H9 (cell line): ENCODE measurements at regions not wholly inside any gene's neighbourhood (a gene's known extent, or its start where the extent isn't known, plus 50 kb on each side); places are given as distances from the start of the nearest gene placed in this dataset.

ENCODE experiments used
- DNase-seq: peaks from one replicate; pipeline ENCODE4 v3.0.0-alpha.2; 2017
- H2AFZ ChIP-seq: one replicate; pipeline ENCODE4 v1.6.1; 2013; ENCODE audit warnings: mild to moderate bottlenecking, low read length, control low read depth, moderate library complexity
- H2AK5ac ChIP-seq: 2 replicates; pipeline ENCODE4 v1.6.1; 2013; ENCODE audit warnings: low read length, control low read depth, mixed read lengths; ENCODE audit not compliant: insufficient read length
- H2BK120ac ChIP-seq: one replicate; pipeline ENCODE4 v1.6.1; 2013; ENCODE audit warnings: low read depth, mild to moderate bottlenecking, low read length, control low read depth, inconsistent platforms; ENCODE audit not compliant: poor library complexity, severe bottlenecking
- H2BK12ac ChIP-seq: 2 replicates; pipeline ENCODE4 v1.6.1; 2013; ENCODE audit warnings: low read length, control low read depth, mixed read lengths, low read depth; ENCODE audit not compliant: insufficient read length
- H2BK15ac ChIP-seq: 2 replicates; pipeline ENCODE4 v1.6.1; 2013; ENCODE audit warnings: low read depth, low read length, control low read depth
- H2BK20ac ChIP-seq: one replicate; pipeline ENCODE4 v1.6.1; 2013; ENCODE audit warnings: low read depth, mild to moderate bottlenecking, low read length, control low read depth, inconsistent platforms; ENCODE audit not compliant: poor library complexity, severe bottlenecking
- H2BK5ac ChIP-seq: 2 replicates; pipeline ENCODE4 v1.6.1; 2013; ENCODE audit warnings: low read length, control low read depth, mixed read lengths; ENCODE audit not compliant: insufficient read length
- H3K14ac ChIP-seq: 2 replicates; pipeline ENCODE4 v1.6.1; 2013; ENCODE audit warnings: low read length, control low read depth; ENCODE audit not compliant: insufficient read depth
- H3K18ac ChIP-seq: 2 replicates; pipeline ENCODE4 v1.6.1; 2013; ENCODE audit warnings: low read depth, mild to moderate bottlenecking, mixed read lengths, low read length, control low read depth; ENCODE audit not compliant: insufficient read length
- H3K23ac ChIP-seq: 2 replicates; pipeline ENCODE4 v1.6.1; 2013; ENCODE audit warnings: low read length, control low read depth, mixed read lengths, low read depth; ENCODE audit not compliant: insufficient read length
- H3K23me2 ChIP-seq: 2 replicates; pipeline ENCODE4 v1.6.1; 2013; ENCODE audit warnings: low read depth, mild to moderate bottlenecking, mixed read lengths, low read length, control low read depth; ENCODE audit not compliant: insufficient read length, poor library complexity, severe bottlenecking
- H3K27ac ChIP-seq: 2 replicates; pipeline ENCODE4 v1.5.1; 2013; ENCODE audit warnings: low read length, control low read depth, mixed read lengths, low read depth; ENCODE audit not compliant: insufficient read length
- H3K27me3 ChIP-seq: 2 replicates; pipeline ENCODE4 v1.6.1; 2013; ENCODE audit warnings: low read length, control low read depth, inconsistent platforms; ENCODE audit not compliant: insufficient read depth
- H3K4ac ChIP-seq: 2 replicates; pipeline ENCODE4 v1.6.1; 2013; ENCODE audit warnings: low read depth, mild to moderate bottlenecking, control low read depth, inconsistent platforms, low read length, moderate library complexity
- H3K4me1 ChIP-seq: 2 replicates; pipeline ENCODE4 v1.6.1; 2013; ENCODE audit warnings: low read length, control low read depth, inconsistent platforms; ENCODE audit not compliant: insufficient read depth
- H3K4me2 ChIP-seq: 2 replicates; pipeline ENCODE4 v1.6.1; 2013; ENCODE audit warnings: low read length, control low read depth, mixed read lengths; ENCODE audit not compliant: insufficient read length, insufficient read depth
- H3K56ac ChIP-seq: 2 replicates; pipeline ENCODE4 v1.6.1; 2013; ENCODE audit warnings: low read depth, mild to moderate bottlenecking, mixed read lengths, low read length, control low read depth; ENCODE audit not compliant: insufficient read length
- H3K79me1 ChIP-seq: 2 replicates; pipeline ENCODE4 v1.6.1; 2013; ENCODE audit warnings: low read depth, mild to moderate bottlenecking, moderate library complexity, low read length, control low read depth, inconsistent platforms; ENCODE audit not compliant: insufficient read depth, poor library complexity, severe bottlenecking
- H3K79me2 ChIP-seq: 2 replicates; pipeline ENCODE4 v1.6.1; 2013; ENCODE audit warnings: low read length, control low read depth, inconsistent platforms; ENCODE audit not compliant: insufficient read depth
- H3K9ac ChIP-seq: 2 replicates; pipeline ENCODE4 v1.6.1; 2013; ENCODE audit warnings: low read length, control low read depth, mixed read lengths; ENCODE audit not compliant: insufficient read length; ENCODE audit errors: extremely low read depth
- H3K9me3 ChIP-seq: one replicate; pipeline ENCODE4 v1.6.1; 2013; ENCODE audit warnings: low read depth, low read length, inconsistent platforms; ENCODE audit not compliant: control insufficient read depth
- H3T11ph ChIP-seq: one replicate; pipeline ENCODE4 v1.6.1; 2013; ENCODE audit warnings: mild to moderate bottlenecking, low read length, control low read depth, inconsistent platforms
- H4K20me1 ChIP-seq: one replicate; pipeline ENCODE4 v1.6.1; 2013; ENCODE audit not compliant: control insufficient read depth, insufficient read length, insufficient read depth
- H4K5ac ChIP-seq: 2 replicates; pipeline ENCODE4 v1.6.1; 2013; ENCODE audit warnings: low read depth, mild to moderate bottlenecking, mixed read lengths, low read length, control low read depth; ENCODE audit not compliant: insufficient read length
- H4K8ac ChIP-seq: replicated peaks from 2 replicates; pipeline ENCODE4 v1.6.1; 2013; ENCODE audit warnings: low read length, control low read depth, mixed read lengths, low read depth; ENCODE audit not compliant: insufficient read length
- H4K91ac ChIP-seq: 2 replicates; pipeline ENCODE4 v1.6.1; 2013; ENCODE audit warnings: low read depth, mild to moderate bottlenecking, moderate library complexity, mixed read lengths, low read length, control low read depth; ENCODE audit not compliant: insufficient read length
- H3K27ac Mint-ChIP-seq, 3 experiments: 2 replicates in 2 of 3; 3 replicates in 1 of 3; pipeline ENCODE4 v1.8.0; 2020 to 2021; ENCODE audit warnings: mixed read lengths in 3 of 3, mild to moderate bottlenecking in 1 of 3, moderate library complexity in 1 of 3
- H3K27me3 Mint-ChIP-seq: 2 replicates; pipeline ENCODE4 v1.8.0; 2021; ENCODE audit warnings: low read depth, mild to moderate bottlenecking, moderate library complexity, mixed read lengths
- H3K36me3 Mint-ChIP-seq, 3 experiments: 2 replicates in 2 of 3; 3 replicates in 1 of 3; pipeline ENCODE4 v1.8.0; 2020 to 2021; ENCODE audit warnings: low read depth in 3 of 3, mixed read lengths in 3 of 3; ENCODE audit not compliant: insufficient read depth in 1 of 3
- H3K4me1 Mint-ChIP-seq, 2 experiments: 2 replicates each; pipeline ENCODE4 v1.8.0; 2020; ENCODE audit warnings: mixed read lengths in 2 of 2
- H3K4me3 Mint-ChIP-seq, 2 experiments: 2 replicates in 1 of 2; 3 replicates in 1 of 2; pipeline ENCODE4 v1.8.0; 2020 to 2021; ENCODE audit warnings: mild to moderate bottlenecking in 2 of 2, mixed read lengths in 2 of 2, moderate library complexity in 1 of 2
- H3K9me3 Mint-ChIP-seq, 2 experiments: 2 replicates in 1 of 2; 3 replicates in 1 of 2; pipeline ENCODE4 v1.8.0; 2020; ENCODE audit warnings: mild to moderate bottlenecking in 2 of 2, mixed read lengths in 2 of 2, moderate library complexity in 1 of 2
- CTCF ChIP-seq: fragments of 200-600 bp; sonication (generic); conservative IDR thresholded peaks from 3 replicates; pipeline ENCODE4 v1.8.0; 2021; ENCODE audit warnings: antibody characterized with exemption, mild to moderate bottlenecking
- WGBS: extraction: QIAGEN DNeasy Blood & Tissue Kit; methylation state at CpG from one replicate; pipeline ENCODE4 v1.1.7; 2013; ENCODE audit warnings: missing lambda C conversion rate, low lambda C conversion rate, mixed read lengths; ENCODE audit not compliant: insufficient read length; ENCODE audit errors: extremely low coverage; 5-methylcytosine and 5-hydroxymethylcytosine counted together

- Histone ChIP-seq H4K8ac (no peak overlapping the region), H2BK120ac (no peak overlapping the region), H4K91ac (no peak overlapping the region), H3K14ac (no peak overlapping the region), H4K5ac (no peak overlapping the region), H3K4me2 (no peak overlapping the region), H3K27me3 (no peaks in the 10 kb centered on the region), H3K9me3 (no peaks in the 10 kb centered on the region), H4K20me1 (no peaks in the 10 kb centered on the region), H3K27ac (no peak overlapping the region), H3T11ph (no peak overlapping the region), H3K18ac (no peak overlapping the region), H2AK5ac (no peak overlapping the region), H2BK20ac (no peak overlapping the region), H3K56ac (no peak overlapping the region), H2BK5ac (no peak overlapping the region), H3K79me2 (no peaks in the 10 kb centered on the region), H2AFZ (no peak overlapping the region), H2BK15ac (no peak overlapping the region), H3K23me2 (no peaks in the 10 kb centered on the region), H2BK12ac (no peak overlapping the region), H3K4me1 (no peaks in the 10 kb centered on the region), H3K79me1 (no peaks in the 10 kb centered on the region), H3K4ac (no peak overlapping the region), H3K23ac (no peak overlapping the region), H3K9ac (no peak overlapping the region)
- no peaks in the 10 kb centered on the region; the same call in 1 of the 2 replicates for H3K27me3 Mint-ChIP-seq
- TF ChIP-seq CTCF, result no peak
- no peak for DNase-seq
- H3K27ac Mint-ChIP-seq, result no peak overlapping the region
- no peaks in the 10 kb centered on the region for H3K4me1 Mint-ChIP-seq
- H3K36me3 Mint-ChIP-seq, result no peaks in the 10 kb centered on the region; a peak in 2 of 7 replicates
- no peak overlapping the region for H3K4me3 Mint-ChIP-seq
- H3K9me3 Mint-ChIP-seq, result no peaks in the 10 kb centered on the region
- WGBS, result no CpG with 5 or more reads among the region's 1 CpG
Measured at GRCh38 chr6:98470821-98471220, 363.6 kb upstream of the POU3F2 start.
